HEK293 (cell line): ENCODE measurements at regions not wholly inside any gene's neighbourhood (a gene's known extent, or its start where the extent isn't known, plus 50 kb on each side); places are given as distances from the start of the nearest gene placed in this dataset.
A peak's percentile ranks its signal among the peaks of the same experiment; 100 is the strongest.

Experiments used
- CTCF ChIA-PET: fragments of 350-600 bp; formaldehyde crosslinking; extraction: SDS; loops from one replicate; lab custom pipeline; 2021; ENCODE audit warnings: antibody characterized with exemption; lab: Yijun Ruan, JAX
- POLR2A ChIA-PET: fragments of 300-600 bp; formaldehyde crosslinking; extraction: SDS; loops from one replicate; lab custom pipeline; 2020; ENCODE audit warnings: antibody characterized with exemption, inconsistent platforms; lab: Yijun Ruan, JAX
- H3K27ac ChIP-seq: fragments of 200-500 bp; sonication (Bioruptor generic); 2 replicates; pipeline ENCODE4 v1.5.1; 2014; ENCODE audit warnings: low read depth, low read length, control low read depth, inconsistent platforms; ENCODE audit errors: extremely low read depth
- H3K36me3 ChIP-seq, 2 experiments: fragments of 200-500 bp in 1 of 2; sonication (Bioruptor generic) in 1 of 2; 1 replicate in 1 of 2; 2 replicates in 1 of 2; pipeline ENCODE4 v1.5.1; 2014 to 2017; ENCODE audit warnings: inconsistent platforms in 2 of 2, low read length in 2 of 2; ENCODE audit not compliant: control insufficient read depth in 2 of 2, insufficient read depth in 1 of 2
- H3K4me1 ChIP-seq: fragments of 200-500 bp; sonication (Bioruptor generic); 2 replicates; pipeline ENCODE4 v1.5.1; 2014; ENCODE audit warnings: mild to moderate bottlenecking, low read length, inconsistent platforms; ENCODE audit not compliant: control insufficient read depth, insufficient read depth
- H3K4me3 ChIP-seq: 2 replicates; pipeline ENCODE4 v1.5.1; 2011; ENCODE audit warnings: low read depth, mild to moderate bottlenecking, control low read depth, low read length, moderate library complexity
- H3K9me3 ChIP-seq: fragments of 200-500 bp; sonication (Bioruptor generic); 2 replicates; pipeline ENCODE4 v1.5.1; 2014; ENCODE audit warnings: low read depth, low read length, inconsistent platforms; ENCODE audit not compliant: control insufficient read depth, insufficient read depth
- EGR2 ChIP-seq: fragments of 450-650 bp; formaldehyde crosslinking; IDR thresholded peaks from 2 replicates; pipeline ENCODE4 v1.5.1; 2016; ENCODE audit warnings: low read depth, missing biosample characterization, missing genetic modification characterization
- GLI4 ChIP-seq: fragments of 450-650 bp; formaldehyde crosslinking; IDR thresholded peaks from 2 replicates; pipeline ENCODE4 v1.5.1; 2016; ENCODE audit warnings: missing biosample characterization, missing genetic modification characterization
- OVOL3 ChIP-seq: fragments of 450-650 bp; formaldehyde crosslinking; IDR thresholded peaks from 2 replicates; pipeline ENCODE4 v1.5.1; 2016; ENCODE audit warnings: missing biosample characterization, missing genetic modification characterization
- SALL2 ChIP-seq: fragments of 450-650 bp; formaldehyde crosslinking; IDR thresholded peaks from 2 replicates; pipeline ENCODE4 v1.5.0; 2017; ENCODE audit warnings: missing biosample characterization, mild to moderate bottlenecking, missing genetic modification characterization, borderline replicate concordance
- SETDB1 ChIP-seq: IDR thresholded peaks from one replicate; pipeline ENCODE4 v1.6.1; 2017; ENCODE audit warnings: mild to moderate bottlenecking, low read length, moderate library complexity, mixed read lengths; ENCODE audit not compliant: insufficient read length
- ZFHX2 ChIP-seq: fragments of 450-650 bp; formaldehyde crosslinking; conservative IDR thresholded peaks from 2 replicates; pipeline ENCODE4 v1.5.1; 2016; ENCODE audit warnings: missing biosample characterization, missing genetic modification characterization
- ZFP37 ChIP-seq: fragments of 450-650 bp; formaldehyde crosslinking; IDR thresholded peaks from 2 replicates; pipeline ENCODE4 v1.5.1; 2016; ENCODE audit warnings: missing biosample characterization, missing genetic modification characterization
- ZNF174 ChIP-seq: fragments of 450-650 bp; formaldehyde crosslinking; IDR thresholded peaks from 2 replicates; pipeline ENCODE4 v1.5.0; 2017; ENCODE audit warnings: missing biosample characterization, mild to moderate bottlenecking, missing genetic modification characterization
- ZNF19 ChIP-seq: fragments of 450-650 bp; formaldehyde crosslinking; IDR thresholded peaks from 2 replicates; pipeline ENCODE4; 2016; ENCODE audit warnings: missing biosample characterization, missing genetic modification characterization, low read depth
- ZNF214 ChIP-seq: fragments of 450-650 bp; formaldehyde crosslinking; IDR thresholded peaks from 2 replicates; pipeline ENCODE4 v1.5.1; 2017; ENCODE audit warnings: missing biosample characterization, mild to moderate bottlenecking, missing genetic modification characterization, borderline replicate concordance
- ZNF24 ChIP-seq: fragments of 450-650 bp; formaldehyde crosslinking; IDR thresholded peaks from 2 replicates; pipeline ENCODE4 v1.5.1; 2016; ENCODE audit warnings: missing biosample characterization, missing genetic modification characterization
- ZNF341 ChIP-seq: fragments of 450-650 bp; formaldehyde crosslinking; IDR thresholded peaks from 2 replicates; pipeline ENCODE4; 2016; ENCODE audit warnings: low read depth, missing biosample characterization, missing genetic modification characterization
- ZNF366 ChIP-seq: fragments of 450-650 bp; formaldehyde crosslinking; conservative IDR thresholded peaks from 2 replicates; pipeline ENCODE4 v1.5.1; 2016; ENCODE audit warnings: missing biosample characterization, missing genetic modification characterization
- ZNF48 ChIP-seq: fragments of 450-650 bp; formaldehyde crosslinking; IDR thresholded peaks from 2 replicates; pipeline ENCODE4 v1.5.1; 2016; ENCODE audit warnings: missing biosample characterization, missing genetic modification characterization
- ZNF555 ChIP-seq: fragments of 450-650 bp; formaldehyde crosslinking; conservative IDR thresholded peaks from 2 replicates; pipeline ENCODE4 v1.5.1; 2017; ENCODE audit warnings: missing biosample characterization, mild to moderate bottlenecking, missing genetic modification characterization, inconsistent platforms
- ZNF670 ChIP-seq: fragments of 450-650 bp; formaldehyde crosslinking; IDR thresholded peaks from 2 replicates; pipeline ENCODE4 v1.5.1; 2016; ENCODE audit warnings: missing biosample characterization, missing genetic modification characterization, low read depth
- ZNF776 ChIP-seq: fragments of 450-650 bp; formaldehyde crosslinking; IDR thresholded peaks from 2 replicates; pipeline ENCODE4 v1.5.0; 2017; ENCODE audit warnings: missing biosample characterization, missing genetic modification characterization, borderline replicate concordance
- ZNF785 ChIP-seq: fragments of 450-650 bp; formaldehyde crosslinking; IDR thresholded peaks from 2 replicates; pipeline ENCODE4 v1.5.1; 2016; ENCODE audit warnings: missing biosample characterization, missing genetic modification characterization
- TF ChIP-seq, protein P1 (sequence below): fragments of 450-650 bp; formaldehyde crosslinking; optimal IDR thresholded peaks from 2 replicates; pipeline ENCODE3; 2016; ENCODE audit warnings: missing biosample characterization, mild to moderate bottlenecking, missing genetic modification characterization
- TF ChIP-seq, protein P2 (sequence below): fragments of 450-650 bp; formaldehyde crosslinking; conservative IDR thresholded peaks from 2 replicates; pipeline ENCODE4 v1.5.1; 2016; ENCODE audit warnings: low read depth, missing biosample characterization, missing genetic modification characterization
- TF ChIP-seq, protein P3 (sequence below): fragments of 450-650 bp; formaldehyde crosslinking; IDR thresholded peaks from 2 replicates; pipeline ENCODE4 v1.5.1; 2016; ENCODE audit warnings: missing biosample characterization, missing genetic modification characterization

DNA sequence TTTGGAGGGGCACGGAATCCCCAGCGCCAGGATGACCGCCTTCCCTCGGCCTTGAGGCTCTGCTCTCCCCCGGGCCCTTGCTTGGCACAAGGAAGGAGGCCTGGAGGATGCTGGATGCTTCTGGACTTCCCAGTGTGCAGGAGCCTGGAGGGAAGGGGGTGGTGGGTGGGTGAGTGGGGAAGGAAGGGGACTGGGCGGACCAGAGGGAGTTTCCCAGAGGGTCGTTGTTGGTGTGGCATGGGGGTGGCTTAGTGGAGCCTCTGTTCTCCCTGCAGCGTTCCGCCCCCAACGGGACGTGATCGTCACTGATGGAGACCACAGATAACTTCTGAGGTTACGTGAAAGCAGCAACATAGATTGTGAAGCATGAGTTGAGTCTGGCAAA, 140.0 kb downstream of the IRF8 start:
- Histone ChIP-seq H3K4me3 (no peak overlapping the region), H3K9me3 (no peaks in the 10 kb centered on the region), H3K36me3 (no peaks in the 10 kb centered on the region), H3K27ac (no peak overlapping the region), H3K4me1 (peaks cover 3% of the 10 kb centered on the region; the same call in 1 of the 2 replicates)
- peak; percentile 83 for TF ChIP-seq ZFHX2 (tag by site-specific recombination)
- TF ChIP-seq, protein P1, sequence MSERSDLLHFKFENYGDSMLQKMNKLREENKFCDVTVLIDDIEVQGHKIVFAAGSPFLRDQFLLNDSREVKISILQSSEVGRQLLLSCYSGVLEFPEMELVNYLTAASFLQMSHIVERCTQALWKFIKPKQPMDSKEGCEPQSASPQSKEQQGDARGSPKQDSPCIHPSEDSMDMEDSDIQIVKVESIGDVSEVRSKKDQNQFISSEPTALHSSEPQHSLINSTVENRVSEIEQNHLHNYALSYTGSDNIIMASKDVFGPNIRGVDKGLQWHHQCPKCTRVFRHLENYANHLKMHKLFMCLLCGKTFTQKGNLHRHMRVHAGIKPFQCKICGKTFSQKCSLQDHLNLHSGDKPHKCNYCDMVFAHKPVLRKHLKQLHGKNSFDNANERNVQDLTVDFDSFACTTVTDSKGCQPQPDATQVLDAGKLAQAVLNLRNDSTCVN (tag by site-specific recombination), result no peak
- TF ChIP-seq EGR2 (tag by site-specific recombination), result peak; percentile 82
- CTCF ChIA-PET, result interaction anchor here (1.1 to 2.4 kb wide), 2 partner anchors 10 to 479 kb away, joined by 5 to 9 read pairs; no protein-coding TSS in a partner anchor
- POLR2A ChIA-PET, result no interaction called here

DNA sequence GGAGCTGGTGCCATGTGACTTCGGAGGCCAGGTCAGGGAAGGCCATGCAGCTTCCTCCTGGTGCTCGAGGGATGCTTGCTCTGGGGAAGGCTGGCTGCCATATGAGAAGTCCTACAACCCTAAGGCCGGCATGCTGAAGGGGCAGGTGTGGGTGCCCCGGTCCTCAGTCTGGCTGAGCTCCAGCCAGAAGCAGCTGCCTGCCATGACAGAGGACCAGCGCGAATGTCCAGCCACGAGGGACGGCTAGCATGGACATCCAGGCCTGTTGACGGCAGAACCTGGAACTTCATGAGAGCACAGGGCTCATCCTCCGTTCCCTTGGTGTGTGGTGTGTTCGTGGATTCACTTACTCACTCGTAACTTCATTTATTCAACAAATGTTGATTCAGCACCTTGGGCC, 140.6 kb downstream of the IRF8 start:
- TF ChIP-seq ZNF214 (tag by site-specific recombination) (no peak), ZNF366 (tag by site-specific recombination) (no peak), ZNF776 (tag by site-specific recombination) (no peak), SETDB1 (no peak), ZNF670 (no peak), ZNF19 (no peak), ZNF174 (tag by site-specific recombination) (no peak), OVOL3 (tag by site-specific recombination) (no peak), GLI4 (no peak), SALL2 (no peak), ZNF341 (tag by site-specific recombination) (no peak), ZFP37 (tag by site-specific recombination) (no peak), ZNF555 (tag by site-specific recombination) (no peak), ZNF48 (tag by site-specific recombination) (no peak), ZNF785 (no peak), ZNF24 (tag by site-specific recombination) (no peak), EGR2 (tag by site-specific recombination) (no peak)
- TF ChIP-seq, protein P2, sequence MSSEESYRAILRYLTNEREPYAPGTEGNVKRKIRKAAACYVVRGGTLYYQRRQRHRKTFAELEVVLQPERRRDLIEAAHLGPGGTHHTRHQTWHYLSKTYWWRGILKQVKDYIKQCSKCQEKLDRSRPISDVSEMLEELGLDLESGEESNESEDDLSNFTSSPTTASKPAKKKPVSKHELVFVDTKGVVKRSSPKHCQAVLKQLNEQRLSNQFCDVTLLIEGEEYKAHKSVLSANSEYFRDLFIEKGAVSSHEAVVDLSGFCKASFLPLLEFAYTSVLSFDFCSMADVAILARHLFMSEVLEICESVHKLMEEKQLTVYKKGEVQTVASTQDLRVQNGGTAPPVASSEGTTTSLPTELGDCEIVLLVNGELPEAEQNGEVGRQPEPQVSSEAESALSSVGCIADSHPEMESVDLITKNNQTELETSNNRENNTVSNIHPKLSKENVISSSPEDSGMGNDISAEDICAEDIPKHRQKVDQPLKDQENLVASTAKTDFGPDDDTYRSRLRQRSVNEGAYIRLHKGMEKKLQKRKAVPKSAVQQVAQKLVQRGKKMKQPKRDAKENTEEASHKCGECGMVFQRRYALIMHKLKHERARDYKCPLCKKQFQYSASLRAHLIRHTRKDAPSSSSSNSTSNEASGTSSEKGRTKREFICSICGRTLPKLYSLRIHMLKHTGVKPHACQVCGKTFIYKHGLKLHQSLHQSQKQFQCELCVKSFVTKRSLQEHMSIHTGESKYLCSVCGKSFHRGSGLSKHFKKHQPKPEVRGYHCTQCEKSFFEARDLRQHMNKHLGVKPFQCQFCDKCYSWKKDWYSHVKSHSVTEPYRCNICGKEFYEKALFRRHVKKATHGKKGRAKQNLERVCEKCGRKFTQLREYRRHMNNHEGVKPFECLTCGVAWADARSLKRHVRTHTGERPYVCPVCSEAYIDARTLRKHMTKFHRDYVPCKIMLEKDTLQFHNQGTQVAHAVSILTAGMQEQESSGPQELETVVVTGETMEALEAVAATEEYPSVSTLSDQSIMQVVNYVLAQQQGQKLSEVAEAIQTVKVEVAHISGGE (tag by site-specific recombination), result no peak
- TF ChIP-seq, protein P3, sequence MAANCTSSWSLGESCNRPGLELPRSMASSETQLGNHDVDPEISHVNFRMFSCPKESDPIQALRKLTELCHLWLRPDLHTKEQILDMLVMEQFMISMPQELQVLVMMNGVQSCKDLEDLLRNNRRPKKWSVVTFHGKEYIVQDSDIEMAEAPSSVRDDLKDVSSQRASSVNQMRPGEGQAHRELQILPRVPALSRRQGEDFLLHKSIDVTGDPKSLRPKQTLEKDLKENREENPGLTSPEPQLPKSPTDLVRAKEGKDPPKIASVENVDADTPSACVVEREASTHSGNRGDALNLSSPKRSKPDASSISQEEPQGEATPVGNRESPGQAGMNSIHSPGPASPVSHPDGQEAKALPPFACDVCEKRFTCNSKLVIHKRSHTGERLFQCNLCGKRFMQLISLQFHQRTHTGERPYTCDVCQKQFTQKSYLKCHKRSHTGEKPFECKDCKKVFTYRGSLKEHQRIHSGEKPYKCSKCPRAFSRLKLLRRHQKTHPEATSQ (tag by site-specific recombination), result no peak
- Histone ChIP-seq H3K4me3 (no peak overlapping the region), H3K27ac (no peak overlapping the region), H3K9me3 (no peaks in the 10 kb centered on the region), H3K4me1 (peaks cover 3% of the 10 kb centered on the region; the same call in 1 of the 2 replicates), H3K36me3 (no peaks in the 10 kb centered on the region)
- POLR2A ChIA-PET, result no interaction called here
- CTCF ChIA-PET, result interaction anchor here (1.1 kb wide), 1 partner anchor 478 kb away, joined by 5 read pairs; no protein-coding TSS in a partner anchor
